Right hindlimb (tissue), 1 donor: ENCODE measurements at regions not wholly inside any gene's neighbourhood (a gene's known extent, or its start where the extent isn't known, plus 50 kb on each side); places are given as distances from the start of the nearest gene placed in this dataset.
"Not testable (repeated sequence)": the region's sequence is repeated elsewhere in the genome, so short reads cannot be mapped to it uniquely, and the experiment has no call there.

Experiments
- DNase-seq: peaks from one replicate; pipeline ENCODE4 v3.0.0-alpha.2; 2018

DNA sequence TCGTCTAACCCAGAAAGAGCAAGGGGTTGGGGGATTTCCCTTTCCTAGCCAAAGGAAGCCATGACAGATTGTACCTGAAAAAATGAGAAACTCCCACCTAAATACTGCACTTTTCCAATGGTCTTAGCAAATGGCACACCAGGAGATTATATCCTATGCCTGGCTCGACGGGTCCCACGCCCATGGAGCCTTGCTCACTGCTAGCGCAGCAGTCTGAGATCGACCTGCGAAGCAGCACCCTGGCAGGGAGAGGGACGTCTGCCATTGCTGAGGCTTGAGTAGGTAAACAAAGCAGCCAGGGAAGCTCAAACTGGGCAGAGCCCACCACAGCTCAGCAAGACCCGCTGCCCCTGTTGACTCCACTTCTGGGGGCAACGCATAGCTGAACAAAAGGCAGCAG is 89.9 kb downstream of the MTERF1 start:
- DNase-seq: not testable (repeated sequence)

DNA sequence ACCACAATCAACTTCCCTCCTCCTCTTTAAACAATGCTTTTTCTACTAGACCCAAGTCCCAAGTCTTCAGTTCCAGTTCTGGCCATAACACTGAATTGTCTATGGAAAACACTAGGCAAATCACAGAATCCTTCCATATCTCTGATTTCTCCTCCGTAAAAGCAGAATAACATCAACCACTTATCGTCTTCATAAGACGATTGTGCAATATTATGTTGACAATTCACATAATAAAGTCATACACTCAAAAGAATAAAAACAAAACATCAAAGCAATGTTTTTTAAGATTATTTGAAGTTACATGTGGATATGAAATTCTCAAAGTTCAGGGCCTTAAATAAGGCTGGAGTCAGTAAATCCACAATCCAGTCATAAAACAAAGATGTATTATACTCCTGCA is 84.4 kb downstream of the MTERF1 start:
- DNase-seq: no peak

DNA sequence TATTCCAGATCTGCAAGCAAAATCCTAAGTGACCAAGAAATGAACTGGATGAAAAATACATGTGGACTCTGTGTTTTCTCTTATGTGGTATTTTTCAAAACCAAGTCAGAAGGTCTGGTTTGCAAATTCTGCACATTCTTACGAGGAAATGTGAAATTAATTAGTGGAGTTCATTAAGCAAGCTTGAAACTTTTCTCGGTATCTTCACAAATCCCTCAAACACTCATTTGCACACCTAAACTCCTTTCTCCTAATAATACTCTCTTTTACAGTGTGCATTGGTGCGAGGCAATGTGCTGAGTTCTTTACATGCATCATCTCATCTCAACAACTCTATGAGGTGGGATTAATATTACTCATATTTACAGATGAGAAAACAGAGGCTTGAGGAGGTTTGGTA is 82.1 kb downstream of the MTERF1 start:
- DNase-seq: no peak

DNA sequence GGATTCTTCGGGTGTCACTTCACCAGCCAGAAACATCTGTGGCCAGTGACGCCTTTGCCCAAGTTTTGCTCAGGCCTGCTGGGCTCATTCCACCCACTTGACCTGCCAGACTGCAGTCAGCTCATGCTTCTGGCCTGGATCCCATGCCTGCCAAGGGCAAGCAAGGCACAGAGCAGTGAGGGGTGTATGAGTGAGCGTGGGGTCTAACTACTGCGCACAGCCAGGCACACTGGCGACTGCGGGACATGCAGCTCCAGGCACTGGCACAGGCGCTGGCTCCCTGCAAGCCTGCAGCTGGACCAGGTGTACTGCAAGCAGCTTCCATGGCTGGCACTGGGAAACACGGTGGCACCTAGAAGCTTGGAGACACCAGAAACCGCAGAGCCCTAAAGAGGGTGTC is 80.1 kb downstream of the MTERF1 start:
- no peak for DNase-seq

DNA sequence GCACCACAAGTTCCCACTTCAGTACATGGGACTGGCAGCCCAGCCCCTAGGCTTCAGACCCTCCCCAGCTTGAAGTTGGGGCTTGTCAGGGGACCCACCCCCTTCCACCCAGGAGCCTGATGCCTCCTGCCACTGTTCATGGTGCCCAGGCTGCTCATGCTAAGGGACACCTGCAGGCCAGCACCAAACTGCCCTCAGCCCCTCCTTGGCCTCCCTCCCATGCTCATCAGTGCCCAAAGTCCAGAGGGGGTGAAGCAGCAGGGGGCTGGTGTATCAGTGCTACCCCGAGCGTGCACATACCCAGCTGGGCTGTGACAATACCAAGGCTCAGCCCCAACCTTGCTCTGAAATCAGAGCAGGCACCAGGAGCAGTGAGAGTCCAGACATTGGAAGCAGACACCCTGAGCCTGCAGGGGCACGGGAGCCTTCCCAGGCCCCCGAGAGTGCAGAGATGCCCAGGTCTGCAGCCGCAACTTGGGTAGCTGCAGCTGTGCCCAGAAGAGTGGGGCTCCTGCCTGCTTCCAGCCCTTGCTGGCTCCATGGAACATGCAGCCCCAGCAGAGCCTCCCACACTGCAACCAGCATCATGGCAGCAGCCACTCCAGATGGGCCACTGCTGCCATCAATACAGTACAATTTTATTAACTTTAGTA is 79.0 kb downstream of the MTERF1 start:
- no peak for DNase-seq

DNA sequence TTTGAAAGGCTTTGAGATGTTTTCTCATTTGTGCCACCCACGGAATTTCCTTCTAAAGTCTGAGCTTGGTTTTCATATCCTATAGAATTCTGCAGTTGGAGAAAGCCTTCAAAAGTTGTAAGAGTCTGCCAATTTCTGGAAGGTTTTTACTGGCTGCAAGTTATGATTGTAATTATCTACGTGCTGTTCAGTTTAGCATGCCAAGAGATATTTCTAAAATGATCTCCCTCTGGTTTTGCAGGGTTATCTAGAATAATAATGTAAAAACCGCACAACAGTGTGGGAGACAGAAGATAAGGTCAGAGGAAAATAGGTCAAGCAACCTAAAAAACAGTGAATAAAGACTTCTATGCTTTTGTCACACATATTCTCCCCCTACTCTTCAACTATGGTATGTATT is 69.3 kb downstream of the MTERF1 start:
- no peak for DNase-seq

DNA sequence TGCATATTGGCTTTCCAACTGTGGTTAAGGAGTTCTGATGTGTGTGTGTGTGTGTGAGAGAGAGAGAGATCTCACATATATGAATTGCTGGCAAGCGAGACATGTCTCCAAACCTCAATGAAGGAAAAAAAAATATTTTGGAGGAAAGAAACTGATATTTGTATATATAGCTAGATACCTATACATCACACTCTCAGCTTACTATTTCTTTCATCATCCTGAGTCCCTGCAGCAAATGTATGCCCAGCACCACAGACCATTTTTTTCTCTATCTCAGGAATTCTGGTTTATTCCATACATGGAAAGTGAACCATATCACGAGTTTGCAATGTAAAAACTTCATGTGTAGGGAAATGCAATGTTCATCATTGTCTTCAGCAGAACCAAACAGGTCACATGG is 68.9 kb downstream of the MTERF1 start:
- no peak for DNase-seq

DNA sequence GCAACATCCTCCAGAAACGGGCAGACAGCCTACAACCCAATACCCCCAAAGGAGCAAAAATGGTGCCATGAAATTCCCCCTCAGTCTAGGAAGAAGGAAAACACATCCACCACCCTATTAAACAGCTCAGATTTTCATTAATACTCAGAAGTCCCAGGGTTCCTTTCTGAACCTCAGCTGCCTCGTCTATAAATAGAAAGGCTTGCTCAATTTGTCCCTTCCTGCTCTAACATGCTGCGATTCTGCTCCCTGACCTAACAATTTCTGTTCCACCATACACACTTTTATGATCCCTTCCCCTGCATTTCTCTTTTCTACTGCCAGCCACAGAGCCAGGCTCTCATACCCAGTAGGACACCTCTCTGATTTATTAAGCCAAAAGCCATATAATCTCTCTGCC is 68.1 kb downstream of the MTERF1 start:
- no peak for DNase-seq

DNA sequence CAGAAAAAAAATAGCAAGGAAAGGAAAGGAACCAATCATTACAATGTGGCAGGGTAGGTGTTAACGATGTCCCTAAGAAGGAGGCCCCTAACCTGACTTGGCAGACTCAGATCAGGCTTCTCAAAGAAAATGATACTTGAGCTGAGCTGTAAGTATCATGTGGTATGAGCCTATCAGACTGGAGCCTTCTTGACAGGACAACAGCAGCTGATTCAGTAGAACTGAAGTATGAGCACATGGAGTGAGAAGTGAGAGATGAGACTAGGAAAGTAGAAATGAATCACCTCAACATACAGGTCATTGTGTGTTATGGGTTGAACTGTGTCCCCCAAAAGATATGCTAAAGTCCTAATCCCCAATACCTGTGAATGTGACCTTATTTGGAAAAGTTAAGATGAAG is 66.3 kb downstream of the MTERF1 start:
- no peak for DNase-seq
